Stimulated activated CD4-positive, alpha-beta T cell treated with anti-CD3 and anti-CD28 coated beads, TNF-alpha, amount 100 ng/mL, for 1 hour (primary cell): ENCODE measurements at regions not wholly inside any gene's neighbourhood (a gene's known extent, or its start where the extent isn't known, plus 50 kb on each side); places are given as distances from the start of the nearest gene placed in this dataset.
"Not testable (repeated sequence)": the region's sequence is repeated elsewhere in the genome, so short reads cannot be mapped to it uniquely, and the experiment has no call there.

Experiments used
- DNase-seq, 3 donors: peaks; one replicate each; pipeline ENCODE4 v3.0.0-alpha.2; 2020; ENCODE audit warnings: low read depth in 3 of 3, low spot score in 1 of 3

DNA sequence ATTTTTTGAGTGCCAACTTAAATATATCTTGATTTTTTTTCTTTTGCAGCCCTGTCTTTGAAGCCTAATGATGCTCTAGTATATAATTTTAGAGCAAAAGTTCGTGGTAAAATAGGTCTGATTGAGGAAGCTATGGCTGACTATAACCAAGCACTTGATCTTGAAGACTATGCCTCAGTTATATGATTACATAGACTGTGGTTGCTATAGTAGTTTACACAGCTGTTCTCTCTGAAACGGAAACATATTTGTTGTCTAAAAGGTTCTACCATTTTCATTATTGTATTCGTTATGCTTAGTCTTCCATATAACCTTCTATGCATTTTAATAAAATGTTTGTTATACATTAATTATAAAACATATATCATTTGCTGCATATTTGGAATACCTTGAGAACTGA lies 246.7 kb downstream of the TTC6 start:
- DNase-seq = no peak

- no peak for DNase-seq
Observed at GRCh38 chr14:37843954-37844607, 248.7 kb downstream of the TTC6 start.

GRCh38 chr14:37844614-37845013 lies 249.2 kb downstream of the TTC6 start:
- no peak for DNase-seq

DNA sequence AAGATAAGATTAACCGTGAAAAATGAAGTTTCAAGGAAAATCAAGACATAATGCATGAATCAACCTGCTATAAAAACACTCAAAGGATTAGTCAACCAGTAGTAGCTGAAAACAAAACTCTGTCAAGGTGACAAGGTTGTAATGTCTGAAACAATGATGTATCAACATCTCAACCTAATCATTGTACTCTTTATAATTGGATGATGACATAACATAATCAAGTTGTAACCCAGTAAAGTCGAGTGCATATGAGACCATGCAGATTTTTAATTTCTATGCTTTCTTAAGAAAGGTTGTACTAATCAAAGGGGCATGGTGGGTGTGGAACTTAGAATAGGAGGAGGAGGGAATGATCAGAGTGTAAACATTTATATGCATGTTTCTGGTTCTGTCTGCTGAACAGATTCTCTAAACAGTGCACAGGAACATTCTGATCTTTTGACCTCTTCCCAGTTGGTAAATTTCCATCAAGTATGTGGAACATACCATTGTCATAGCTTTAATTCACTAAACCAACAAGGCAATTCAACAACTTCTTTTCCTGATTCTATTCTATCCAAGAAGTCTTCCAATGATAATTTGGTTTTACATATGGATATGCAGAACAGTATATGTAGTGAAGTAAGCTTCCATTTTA lies 253.7 kb downstream of the TTC6 start:
- DNase-seq = no peak

- no peak for DNase-seq
Observed at GRCh38 chr14:37851054-37851453, 255.6 kb downstream of the TTC6 start.

- no peak for DNase-seq
Observed at GRCh38 chr14:37855871-37856270, 260.4 kb downstream of the TTC6 start.

GRCh38 chr14:37857774-37858266 lies 262.4 kb downstream of the TTC6 start:
- DNase-seq = no peak

DNA sequence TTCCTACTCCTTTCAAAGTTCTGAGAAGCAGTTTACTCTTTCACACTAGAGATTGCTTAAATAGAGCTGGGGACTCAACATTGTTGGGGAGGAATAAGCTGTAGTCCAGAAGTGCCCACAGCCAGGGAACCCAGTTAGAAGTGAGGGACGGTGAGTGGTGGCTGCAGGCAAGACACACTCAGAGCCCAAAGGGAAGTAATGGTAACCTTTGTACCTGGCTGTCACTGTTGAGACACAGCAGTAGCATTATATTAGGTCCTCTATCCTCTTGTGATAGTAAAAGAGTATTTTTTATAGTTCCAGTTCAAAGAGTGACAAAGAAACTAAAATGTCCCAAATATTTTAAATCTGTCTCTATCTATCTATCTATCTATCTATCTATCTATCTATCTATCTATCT lies 263.3 kb downstream of the TTC6 start:
- no peak for DNase-seq

DNA sequence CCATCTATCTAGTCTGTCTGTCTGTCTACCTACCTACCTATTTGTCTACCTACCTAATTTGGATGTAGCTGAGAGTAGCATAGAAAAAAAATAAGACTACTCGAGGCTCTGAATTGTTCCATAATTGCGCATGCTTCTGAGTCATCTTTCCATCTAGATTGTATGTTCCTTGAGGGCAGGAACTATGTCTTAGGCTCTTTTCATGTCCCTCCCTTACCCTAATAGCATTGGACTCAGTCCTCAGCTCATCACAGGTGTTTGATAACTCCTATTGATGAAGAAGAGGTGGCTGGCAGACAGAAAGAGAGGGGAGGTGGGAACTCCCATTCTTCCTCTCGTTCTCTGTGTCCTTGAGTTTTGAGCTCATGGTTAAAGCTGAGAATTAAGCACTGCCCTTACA lies 263.7 kb downstream of the TTC6 start:
- no peak for DNase-seq

- DNase-seq = no peak
Observed at GRCh38 chr14:37862263-37862662, 266.8 kb downstream of the TTC6 start.

GRCh38 chr14:37864128-37864527 lies 268.7 kb downstream of the TTC6 start:
- DNase-seq = no peak

DNA sequence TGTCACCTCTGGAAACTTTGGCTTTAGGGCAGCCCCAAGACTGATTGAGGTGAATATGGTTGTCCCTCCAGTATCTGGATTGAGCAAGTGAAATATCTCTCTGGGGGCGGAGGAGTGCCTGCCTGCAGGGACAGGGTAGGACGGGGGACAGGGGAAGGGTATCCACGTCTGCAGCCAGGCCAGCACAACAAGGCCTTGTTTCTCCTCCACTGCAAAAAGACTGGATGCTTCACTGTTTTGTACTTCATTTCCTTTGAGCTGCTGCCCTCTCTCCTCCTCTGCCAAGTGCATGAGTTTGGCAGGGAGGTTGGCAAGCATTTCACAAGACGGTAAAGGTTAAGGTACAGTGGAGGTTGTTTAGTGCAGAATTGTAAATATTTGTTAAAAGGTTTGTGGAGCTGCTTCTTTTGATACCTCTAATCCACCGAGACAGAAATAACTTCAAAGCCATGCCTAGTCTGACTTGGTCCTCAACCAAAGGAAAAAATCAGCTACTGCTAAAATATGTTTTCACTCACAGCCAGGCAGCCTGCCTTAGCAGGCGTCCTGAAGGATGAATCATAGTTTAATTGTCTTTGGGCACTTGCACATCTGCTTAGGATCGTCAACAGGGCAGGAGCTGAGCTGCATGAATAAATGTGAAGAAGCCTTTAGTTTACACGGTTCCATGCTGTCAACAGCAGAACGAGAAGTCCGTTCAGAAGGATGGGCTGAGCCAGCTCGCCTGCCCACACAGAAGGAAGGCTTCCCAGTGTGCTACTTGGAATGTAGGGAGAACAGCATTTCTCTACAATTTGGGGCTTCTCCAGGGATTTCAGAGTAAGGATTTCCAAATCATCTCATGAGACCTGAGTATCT lies 269.7 kb downstream of the TTC6 start:
- no peak for DNase-seq

GRCh38 chr14:37865719-37866549 lies 270.5 kb downstream of the TTC6 start:
- DNase-seq = no peak

DNA sequence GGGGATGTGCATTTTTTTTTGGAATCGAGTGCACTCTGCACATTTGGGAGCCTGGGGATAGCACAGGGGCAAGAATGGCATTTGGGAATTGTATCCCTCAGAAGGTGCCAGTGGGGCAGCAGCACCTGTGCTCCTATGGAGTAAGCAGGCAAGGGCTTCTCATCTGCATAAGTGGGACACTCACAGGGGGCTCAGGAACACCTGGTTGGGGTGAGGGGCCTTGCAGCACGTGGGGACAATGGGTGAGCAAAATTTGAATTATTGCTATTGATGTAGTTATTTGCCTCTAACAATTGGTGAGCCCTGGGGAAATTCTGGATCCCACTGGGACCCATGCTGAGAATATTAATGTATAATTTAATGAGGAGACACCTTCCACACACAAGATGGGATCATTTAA lies 274.2 kb downstream of the TTC6 start:
- no peak for DNase-seq

GRCh38 chr14:37870170-37870569 lies 274.7 kb downstream of the TTC6 start:
- DNase-seq = no peak

GRCh38 chr14:37870632-37871346 lies 275.4 kb downstream of the TTC6 start:
- DNase-seq = no peak

- DNase-seq = not testable (repeated sequence)
Observed at GRCh38 chr14:37874065-37874428, 278.6 kb downstream of the TTC6 start.

DNA sequence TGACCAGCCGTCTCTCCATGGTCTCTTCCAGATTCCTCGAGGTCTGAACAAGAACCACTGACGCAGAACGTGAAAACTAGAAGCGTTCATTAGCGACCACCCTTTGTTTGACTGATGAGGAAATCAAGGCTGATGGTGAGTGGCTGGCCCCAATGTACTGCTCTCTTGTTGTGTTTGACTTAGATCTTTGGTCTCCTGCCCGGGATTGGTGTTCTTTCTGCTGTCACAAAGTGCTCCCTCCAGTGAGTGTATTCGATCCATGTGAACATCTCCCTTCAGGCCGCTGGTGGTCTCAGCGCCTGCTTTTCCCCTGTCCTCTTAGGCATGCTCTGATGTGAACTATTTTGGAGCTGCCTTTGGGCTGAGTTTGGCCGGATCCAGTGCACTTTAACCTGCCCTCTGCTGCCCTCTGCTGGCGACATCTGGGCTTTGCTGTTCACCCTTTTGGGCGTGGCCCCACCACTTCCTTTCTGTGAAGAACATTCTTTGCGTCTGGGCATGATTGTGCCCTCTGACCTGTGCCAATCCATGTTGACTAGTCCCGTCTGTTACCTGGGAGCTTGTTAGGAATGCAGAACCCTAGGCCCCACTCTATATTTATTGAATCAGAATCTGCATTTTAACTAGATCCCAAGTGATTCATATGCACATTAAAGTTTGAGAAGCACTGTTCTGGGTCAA lies 279.1 kb downstream of the TTC6 start:
- peak; percentile 28 to 69 (median 34) for DNase-seq

GRCh38 chr14:37888234-37888633 lies 292.8 kb downstream of the TTC6 start:
- DNase-seq = no peak

GRCh38 chr14:37889087-37889486 lies 293.7 kb downstream of the TTC6 start:
- no peak for DNase-seq
